ENCODE measurements at regions not wholly inside any gene's neighbourhood (a gene's known extent, or its start where the extent isn't known, plus 50 kb on each side); places are given as distances from the start of the nearest gene placed in this dataset.

GRCh38 chr6:156033598-156033997 lies 578.0 kb upstream of the NOX3 start:
- no peak for DNase-seq (ENCODE audit: low read depth)
- TF ChIP-seq MYC (IDR thresholded peaks at IDR 0.05; ENCODE audit: low read depth, low read length) (no peak), POLR2A (IDR thresholded peaks at IDR 0.05; ENCODE audit: extremely low read depth, insufficient read length) (no peak), MAX (IDR thresholded peaks at IDR 0.05; ENCODE audit: low read depth, low read length) (no peak)
- TF ChIP-seq, protein P1, sequence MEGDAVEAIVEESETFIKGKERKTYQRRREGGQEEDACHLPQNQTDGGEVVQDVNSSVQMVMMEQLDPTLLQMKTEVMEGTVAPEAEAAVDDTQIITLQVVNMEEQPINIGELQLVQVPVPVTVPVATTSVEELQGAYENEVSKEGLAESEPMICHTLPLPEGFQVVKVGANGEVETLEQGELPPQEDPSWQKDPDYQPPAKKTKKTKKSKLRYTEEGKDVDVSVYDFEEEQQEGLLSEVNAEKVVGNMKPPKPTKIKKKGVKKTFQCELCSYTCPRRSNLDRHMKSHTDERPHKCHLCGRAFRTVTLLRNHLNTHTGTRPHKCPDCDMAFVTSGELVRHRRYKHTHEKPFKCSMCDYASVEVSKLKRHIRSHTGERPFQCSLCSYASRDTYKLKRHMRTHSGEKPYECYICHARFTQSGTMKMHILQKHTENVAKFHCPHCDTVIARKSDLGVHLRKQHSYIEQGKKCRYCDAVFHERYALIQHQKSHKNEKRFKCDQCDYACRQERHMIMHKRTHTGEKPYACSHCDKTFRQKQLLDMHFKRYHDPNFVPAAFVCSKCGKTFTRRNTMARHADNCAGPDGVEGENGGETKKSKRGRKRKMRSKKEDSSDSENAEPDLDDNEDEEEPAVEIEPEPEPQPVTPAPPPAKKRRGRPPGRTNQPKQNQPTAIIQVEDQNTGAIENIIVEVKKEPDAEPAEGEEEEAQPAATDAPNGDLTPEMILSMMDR (IDR thresholded peaks at IDR 0.05; ENCODE audit: low read depth, low read length), result no peak
- no peak overlapping the region for H3K4me3 ChIP-seq (ENCODE audit: low read depth, low read length)

DNA sequence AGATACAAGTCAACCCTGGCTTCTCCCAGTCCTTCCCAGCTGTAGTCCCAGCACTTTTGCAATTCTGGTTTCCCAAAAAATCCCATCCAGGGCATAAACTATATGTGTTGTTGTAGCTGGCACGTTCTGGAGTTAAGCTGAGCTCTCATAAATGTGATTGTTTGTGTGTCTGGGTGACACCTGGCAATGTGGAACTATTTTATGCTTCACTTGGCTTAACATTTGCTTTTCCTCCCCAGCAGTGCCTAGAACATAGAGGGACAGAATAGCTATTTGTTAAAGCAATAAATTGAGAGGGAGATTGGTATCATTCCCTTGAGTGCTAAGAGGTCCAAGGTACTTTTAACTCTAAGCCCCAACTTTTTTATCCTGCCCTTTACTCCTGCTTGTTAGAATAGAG lies 575.9 kb upstream of the NOX3 start:
- no peak for DNase-seq (ENCODE audit: low read depth)
- TF ChIP-seq, protein P1 (IDR thresholded peaks at IDR 0.05; ENCODE audit: low read depth, low read length), result no peak
- no peak for TF ChIP-seq POLR2A (IDR thresholded peaks at IDR 0.05; ENCODE audit: extremely low read depth, insufficient read length)

GRCh38 chr6:156030053-156030452 lies 574.4 kb upstream of the NOX3 start:
- H3K4me3 ChIP-seq (ENCODE audit: low read depth, low read length), result no peak overlapping the region
- TF ChIP-seq MAX (IDR thresholded peaks at IDR 0.05; ENCODE audit: low read depth, low read length), result no peak
- no peak for TF ChIP-seq POLR2A (IDR thresholded peaks at IDR 0.05; ENCODE audit: extremely low read depth, insufficient read length)
- TF ChIP-seq MYC (IDR thresholded peaks at IDR 0.05; ENCODE audit: low read depth, low read length), result no peak
- TF ChIP-seq, protein P1 (IDR thresholded peaks at IDR 0.05; ENCODE audit: low read depth, low read length), result no peak
- DNase-seq (ENCODE audit: low read depth), result no peak

More for the DNA sequence above, 575.9 kb upstream of the NOX3 start:
- H3K4me3 ChIP-seq (ENCODE audit: low read depth, low read length), result no peak overlapping the region

- no peak overlapping the region for H3K4me3 ChIP-seq (ENCODE audit: low read depth, low read length)
- no peak for DNase-seq (ENCODE audit: low read depth)
- TF ChIP-seq POLR2A (IDR thresholded peaks at IDR 0.05; ENCODE audit: extremely low read depth, insufficient read length), result no peak
- no peak for TF ChIP-seq MYC (IDR thresholded peaks at IDR 0.05; ENCODE audit: low read depth, low read length)
- TF ChIP-seq, protein P1 (IDR thresholded peaks at IDR 0.05; ENCODE audit: low read depth, low read length), result no peak
- no peak for TF ChIP-seq MAX (IDR thresholded peaks at IDR 0.05; ENCODE audit: low read depth, low read length)
These were observed 573.8 kb upstream of the NOX3 start for GRCh38 chr6:156029286-156029985.

DNA sequence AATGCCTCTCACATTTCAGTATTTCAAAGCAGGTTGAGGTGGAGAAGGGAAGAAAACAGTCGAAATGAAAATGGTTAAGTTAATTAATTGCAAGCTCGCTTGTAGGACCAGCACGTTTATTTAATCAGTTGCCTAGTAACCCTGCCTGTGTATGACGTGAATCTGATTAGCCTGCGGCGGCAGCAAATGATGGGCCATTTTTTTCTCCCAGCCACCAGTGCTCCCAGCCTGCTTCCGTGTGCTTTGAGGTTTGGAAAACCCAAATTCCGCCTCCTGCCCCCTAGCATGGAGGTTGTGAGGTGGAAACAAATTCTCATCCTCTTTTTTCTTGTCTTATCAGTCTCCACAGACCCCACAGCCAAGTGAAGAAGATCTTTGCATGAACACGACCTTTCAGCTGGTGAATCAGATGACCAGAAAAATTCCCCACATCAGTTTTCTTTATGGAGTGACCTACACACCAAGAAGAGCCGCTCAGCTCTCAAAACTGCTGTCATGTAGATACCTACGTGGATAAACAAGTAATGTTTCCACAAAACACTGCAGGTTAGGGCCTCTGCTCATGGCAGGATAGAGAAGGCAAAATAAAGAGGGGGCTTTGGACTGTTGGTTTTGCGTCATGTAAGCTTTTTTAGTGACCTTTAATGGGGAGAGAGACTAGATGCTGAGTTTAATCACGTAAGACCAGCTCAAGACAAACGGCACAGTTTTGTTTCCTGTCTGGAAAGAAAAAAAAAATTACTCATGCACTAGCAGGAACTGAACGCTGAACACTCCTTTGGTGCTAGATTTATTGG lies 572.9 kb upstream of the NOX3 start:
- no peak overlapping the region for H3K4me3 ChIP-seq (ENCODE audit: low read depth, low read length)
- no peak for DNase-seq (ENCODE audit: low read depth)
- TF ChIP-seq POLR2A (IDR thresholded peaks at IDR 0.05; ENCODE audit: extremely low read depth, insufficient read length), result no peak
- TF ChIP-seq, protein P1 (IDR thresholded peaks at IDR 0.05; ENCODE audit: low read depth, low read length), result no peak
- TF ChIP-seq MAX (IDR thresholded peaks at IDR 0.05; ENCODE audit: low read depth, low read length), result no peak
- TF ChIP-seq MYC (IDR thresholded peaks at IDR 0.05; ENCODE audit: low read depth, low read length), result no peak
